GM12874 (cell line): ENCODE measurements at regions not wholly inside any gene's neighbourhood (a gene's known extent, or its start where the extent isn't known, plus 50 kb on each side); places are given as distances from the start of the nearest gene placed in this dataset.
A peak's percentile ranks its signal among the peaks of the same experiment; 100 is the strongest.

Experiments
- TF ChIP-seq, protein P1 (sequence below): IDR thresholded peaks from 2 replicates; pipeline ENCODE4 v1.5.1; 2011; ENCODE audit warnings: low read depth, mild to moderate bottlenecking, control low read depth, low read length, moderate library complexity; ENCODE audit not compliant: insufficient read depth

DNA sequence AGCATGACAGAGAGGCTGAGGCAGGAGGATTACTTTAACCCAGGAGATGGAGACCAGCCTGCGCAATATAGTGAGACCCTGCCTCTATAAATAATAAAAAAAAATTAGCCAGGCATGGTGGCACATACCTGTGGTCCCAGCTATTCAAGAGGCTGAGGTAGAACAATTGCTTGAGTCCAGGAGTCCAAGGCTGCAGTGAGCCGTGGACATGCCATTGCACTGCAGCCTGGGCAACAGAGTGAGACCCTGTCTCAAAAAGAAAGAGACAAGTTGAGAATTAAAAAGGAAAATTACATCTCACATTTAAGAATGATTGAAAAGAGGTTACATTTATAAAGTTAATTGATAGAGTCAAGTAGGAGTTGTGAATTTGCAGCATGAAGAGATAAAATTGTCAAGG is 91.4 kb upstream of the TMPO start:
- TF ChIP-seq, protein P1, sequence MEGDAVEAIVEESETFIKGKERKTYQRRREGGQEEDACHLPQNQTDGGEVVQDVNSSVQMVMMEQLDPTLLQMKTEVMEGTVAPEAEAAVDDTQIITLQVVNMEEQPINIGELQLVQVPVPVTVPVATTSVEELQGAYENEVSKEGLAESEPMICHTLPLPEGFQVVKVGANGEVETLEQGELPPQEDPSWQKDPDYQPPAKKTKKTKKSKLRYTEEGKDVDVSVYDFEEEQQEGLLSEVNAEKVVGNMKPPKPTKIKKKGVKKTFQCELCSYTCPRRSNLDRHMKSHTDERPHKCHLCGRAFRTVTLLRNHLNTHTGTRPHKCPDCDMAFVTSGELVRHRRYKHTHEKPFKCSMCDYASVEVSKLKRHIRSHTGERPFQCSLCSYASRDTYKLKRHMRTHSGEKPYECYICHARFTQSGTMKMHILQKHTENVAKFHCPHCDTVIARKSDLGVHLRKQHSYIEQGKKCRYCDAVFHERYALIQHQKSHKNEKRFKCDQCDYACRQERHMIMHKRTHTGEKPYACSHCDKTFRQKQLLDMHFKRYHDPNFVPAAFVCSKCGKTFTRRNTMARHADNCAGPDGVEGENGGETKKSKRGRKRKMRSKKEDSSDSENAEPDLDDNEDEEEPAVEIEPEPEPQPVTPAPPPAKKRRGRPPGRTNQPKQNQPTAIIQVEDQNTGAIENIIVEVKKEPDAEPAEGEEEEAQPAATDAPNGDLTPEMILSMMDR = no peak

DNA sequence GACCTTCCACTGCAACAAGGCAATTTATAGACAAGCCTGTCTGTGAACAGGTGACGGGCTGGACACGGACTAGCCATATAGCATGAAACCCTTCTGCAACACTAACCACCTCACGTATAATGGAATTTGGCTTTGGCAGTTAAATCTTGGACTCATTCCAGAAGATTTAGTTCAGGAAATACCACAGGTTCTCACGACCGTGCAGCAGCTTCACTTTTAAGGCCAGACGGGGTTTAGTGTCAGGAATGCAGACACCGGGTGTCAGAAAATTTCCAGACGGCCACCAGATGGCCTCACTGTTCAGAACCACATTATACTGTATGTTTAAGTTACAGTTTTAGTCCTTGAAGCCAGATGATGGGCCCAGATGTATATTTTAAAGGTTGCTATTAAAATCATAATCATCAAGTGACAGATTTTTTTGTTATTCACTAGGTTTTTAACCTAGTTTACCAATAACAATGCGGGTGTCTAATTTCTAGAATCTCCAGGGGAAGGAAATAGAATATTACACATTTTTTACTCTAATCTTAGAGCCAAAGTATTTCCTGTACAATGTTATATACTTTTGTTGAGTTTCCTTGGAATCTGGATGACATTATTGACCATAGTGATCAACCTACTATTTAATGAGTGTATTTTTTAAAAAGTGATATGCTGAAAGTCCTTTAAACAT is 90.5 kb upstream of the TMPO start:
- TF ChIP-seq, protein P1 = peak; percentile 63

DNA sequence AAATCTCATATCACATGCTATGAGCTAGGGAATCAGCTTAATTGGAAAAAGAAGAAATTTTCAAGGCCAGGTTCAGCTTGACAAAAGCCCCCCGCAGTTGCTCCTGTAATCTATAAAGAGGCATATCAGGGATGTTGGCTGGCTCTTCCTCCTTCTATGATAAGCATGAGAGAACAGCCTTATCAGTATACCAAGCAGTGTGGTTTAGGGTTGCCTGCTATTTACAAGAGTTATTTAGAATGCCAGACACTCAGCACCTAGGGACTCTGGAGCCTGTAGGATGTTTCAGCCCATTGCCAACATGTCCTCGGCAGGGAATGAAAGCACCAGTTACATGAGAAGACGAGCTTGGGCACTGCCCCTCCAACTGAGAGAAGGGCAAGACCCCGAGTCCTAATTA is 89.5 kb upstream of the TMPO start:
- TF ChIP-seq, protein P1 = no peak

DNA sequence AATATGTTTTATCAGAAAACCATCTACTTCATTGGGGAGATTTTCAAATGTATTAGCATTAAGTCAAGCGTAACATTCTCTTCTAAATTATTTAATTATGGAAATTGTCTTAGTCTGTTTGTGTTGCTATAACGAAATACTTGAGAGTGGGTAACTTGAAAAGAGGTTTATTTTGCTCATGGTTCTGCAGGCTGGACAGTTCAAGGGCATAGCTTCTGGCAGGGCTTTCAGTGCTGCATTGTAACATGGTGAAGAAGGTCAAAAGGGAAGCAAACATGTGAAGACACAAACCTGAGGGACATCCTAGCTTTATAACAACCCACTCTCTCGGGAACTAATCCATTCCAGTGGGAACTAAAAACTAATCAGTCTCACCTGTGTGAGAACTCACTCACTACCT is 84.3 kb upstream of the TMPO start:
- TF ChIP-seq, protein P1 = no peak

DNA sequence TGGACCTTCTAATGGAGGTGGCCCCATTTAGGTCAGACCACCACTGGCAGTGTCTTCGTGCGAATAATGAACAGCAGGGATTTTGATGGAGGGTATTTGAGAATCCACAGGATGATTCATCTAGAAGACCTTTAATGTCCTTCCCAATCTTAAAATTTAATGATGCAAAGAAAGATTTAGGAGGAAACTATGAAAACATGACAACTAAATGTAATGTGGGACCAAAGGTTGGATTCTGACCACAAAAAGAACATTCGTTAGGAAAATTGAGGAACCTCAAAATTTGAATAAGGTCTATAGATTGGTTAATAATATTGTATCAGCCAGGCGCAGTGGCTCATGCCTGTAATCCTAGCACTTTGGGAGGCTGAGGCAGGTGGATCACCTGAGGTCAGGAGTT is 78.2 kb upstream of the TMPO start:
- TF ChIP-seq, protein P1 = no peak

DNA sequence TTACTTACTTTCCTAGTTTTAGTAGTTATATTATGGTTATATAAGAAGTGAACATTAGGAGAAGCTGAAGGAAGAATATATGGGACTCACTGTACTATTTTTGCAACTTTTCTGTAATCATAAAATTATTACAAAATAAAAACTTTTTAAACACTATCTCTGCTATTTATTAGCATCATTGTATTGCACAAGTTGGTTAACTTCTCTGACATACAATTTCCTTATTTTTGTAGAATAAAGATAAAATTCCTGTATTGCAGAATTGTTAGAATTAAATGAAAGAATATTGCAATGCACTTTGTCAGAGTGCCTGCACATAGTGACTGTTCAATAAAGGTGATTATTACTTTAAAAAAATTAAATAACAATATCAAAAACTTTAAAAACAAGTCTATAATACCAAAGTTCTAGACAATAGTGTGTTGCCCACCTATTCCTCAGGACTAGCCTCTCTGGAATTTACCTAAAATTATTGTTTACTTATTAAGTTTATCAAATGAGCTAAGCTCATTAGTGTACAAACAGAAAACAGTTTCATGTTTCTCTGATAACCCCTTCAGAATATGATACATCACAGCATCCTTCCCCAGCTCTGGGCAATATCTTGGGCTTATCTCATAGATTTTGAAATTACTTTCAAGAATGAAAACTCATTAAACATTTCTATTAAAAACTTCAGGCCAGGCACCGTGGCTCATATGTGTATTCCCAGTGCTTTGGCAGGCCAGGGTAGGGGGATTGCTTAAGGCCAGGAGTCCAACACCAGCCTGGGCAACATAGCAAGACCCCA is 77.4 kb upstream of the TMPO start:
- TF ChIP-seq, protein P1 = no peak

DNA sequence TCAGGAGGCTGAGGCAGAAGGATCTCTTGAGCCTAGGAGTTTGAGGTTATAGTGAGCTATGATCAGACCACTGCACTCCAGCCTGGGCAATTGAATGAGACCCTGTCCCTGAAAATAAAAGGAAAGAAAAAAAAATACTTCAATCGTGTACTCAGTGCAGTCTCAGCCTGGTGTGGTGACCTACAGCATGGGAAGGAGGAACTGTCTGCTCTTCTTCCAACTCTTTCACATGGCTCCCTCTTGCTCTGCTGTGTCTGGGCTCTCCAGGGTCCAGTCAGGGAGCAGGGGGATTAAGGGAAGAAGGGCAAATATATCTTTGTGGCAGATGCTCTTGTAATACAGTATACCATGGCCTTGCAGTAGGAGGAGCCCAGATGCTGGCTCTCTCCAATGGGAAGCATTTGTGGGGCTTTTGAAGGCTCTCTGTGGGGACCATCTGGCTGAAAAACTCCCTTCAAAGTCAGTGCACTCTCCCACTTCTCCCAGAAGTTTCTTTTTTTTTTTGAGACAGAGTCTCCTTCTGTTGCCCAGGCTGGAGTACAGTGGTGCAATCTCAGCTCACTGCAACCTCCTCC is 76.6 kb upstream of the TMPO start:
- TF ChIP-seq, protein P1 = no peak
